ENCODE measurements at regions not wholly inside any gene's neighbourhood (a gene's known extent, or its start where the extent isn't known, plus 50 kb on each side); places are given as distances from the start of the nearest gene placed in this dataset.

GRCh38 chr3:76985645-76986044, 54.3 kb upstream of the ROBO2 start:
- TF ChIP-seq CTCF (IDR thresholded peaks at IDR 0.05) (no peak), ZFX (IDR thresholded peaks at IDR 0.05; ENCODE audit: borderline replicate concordance) (no peak)
